Head of caudate nucleus (tissue), 42 donors: ENCODE measurements at regions not wholly inside any gene's neighbourhood (a gene's known extent, or its start where the extent isn't known, plus 50 kb on each side); places are given as distances from the start of the nearest gene placed in this dataset.
"Not testable (repeated sequence)": the region's sequence is repeated elsewhere in the genome, so short reads cannot be mapped to it uniquely, and the experiment has no call there.

Experiments
- DNase-seq, 42 donors: peaks; one replicate each; pipeline versions ENCODE4 v3.0.0 to v3.0.0-alpha.2; 2020 to 2021; ENCODE audit warnings: mixed read lengths in 7 of 42
- intact Hi-C: fragments of 100-400 bp; cut with DNase I; formaldehyde crosslinking; loops from one replicate; pipeline ENCODE4 v1.15.0; 2022

DNA sequence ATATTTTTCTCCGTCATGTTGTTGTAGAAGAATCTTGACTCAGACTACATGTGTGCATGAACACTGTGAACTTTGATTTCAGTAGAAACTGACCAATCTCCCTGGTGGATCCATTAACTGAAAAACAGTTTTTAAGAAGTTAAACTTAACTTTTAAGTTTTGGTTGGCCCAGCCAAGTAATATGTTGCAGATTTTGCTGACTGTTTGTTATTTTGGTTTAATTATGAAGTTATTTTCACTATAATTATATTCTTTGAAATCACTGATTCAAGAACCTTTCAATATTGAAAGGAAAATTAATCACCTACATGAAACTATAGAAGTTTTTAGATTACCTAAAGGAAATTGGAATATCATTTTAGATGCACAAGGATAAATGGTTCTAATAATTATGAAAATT is 373.6 kb upstream of the COX7C start:
- DNase-seq: no peak
- intact Hi-C loops: no loop called here

GRCh38 chr5:86257871-86258270 is 359.9 kb upstream of the COX7C start:
- no peak for DNase-seq

GRCh38 chr5:86284400-86285190 is 333.1 kb upstream of the COX7C start:
- intact Hi-C loops: not testable (repeated sequence)

More at GRCh38 chr5:86257871-86258270, 359.9 kb upstream of the COX7C start:
- intact Hi-C loops: no loop called here

GRCh38 chr5:86287437-86287836 is 330.3 kb upstream of the COX7C start:
- intact Hi-C loops, DNase-seq: not testable (repeated sequence)

More at GRCh38 chr5:86284400-86285190, 333.1 kb upstream of the COX7C start:
- DNase-seq: not testable (repeated sequence)

- intact Hi-C loops: not testable (repeated sequence)
Measured at GRCh38 chr5:86289786-86290185, 328.0 kb upstream of the COX7C start.

GRCh38 chr5:86292811-86293210 is 324.9 kb upstream of the COX7C start:
- DNase-seq, intact Hi-C loops: not testable (repeated sequence)

More at GRCh38 chr5:86289786-86290185, 328.0 kb upstream of the COX7C start:
- DNase-seq: not testable (repeated sequence)

DNA sequence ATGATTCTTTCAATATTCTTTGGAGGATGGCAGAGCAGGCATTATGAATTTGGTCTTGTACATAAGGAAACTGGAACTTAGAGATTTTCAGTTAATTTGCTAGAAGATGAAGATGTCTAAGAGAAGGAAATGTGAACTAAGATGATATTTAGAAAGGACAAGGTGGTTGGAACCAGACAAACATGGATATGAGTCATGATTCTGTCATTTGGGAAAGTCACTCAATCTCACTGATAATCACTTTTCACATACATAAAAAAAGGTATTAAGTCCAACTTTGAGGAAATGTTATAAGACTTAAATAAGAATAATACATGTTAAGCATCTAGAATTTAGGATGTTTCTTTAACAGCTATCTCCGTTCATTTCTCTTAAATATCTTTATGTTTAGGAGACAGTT is 315.1 kb upstream of the COX7C start:
- intact Hi-C loops, DNase-seq: not testable (repeated sequence)

DNA sequence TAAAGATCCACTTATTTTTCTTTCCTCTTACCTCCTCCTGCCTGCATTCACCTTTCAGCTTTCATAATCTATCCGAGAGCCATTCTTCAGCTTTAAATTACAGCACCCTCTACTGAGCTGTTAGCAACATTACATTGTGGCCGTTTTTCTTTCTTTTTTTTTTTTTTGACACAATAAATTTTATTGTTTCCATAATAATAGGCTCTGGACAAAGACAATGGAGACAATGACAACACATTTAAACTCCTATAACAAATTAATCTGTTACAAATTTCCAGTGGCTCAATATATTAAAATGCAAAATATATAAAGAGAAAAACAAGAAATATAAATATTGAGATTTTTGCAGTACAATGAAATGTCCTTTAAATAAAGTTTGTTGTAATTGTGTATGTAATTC is 312.7 kb upstream of the COX7C start:
- peak in 1 of 42 donors; percentile 3 for DNase-seq
- intact Hi-C loops: not testable (repeated sequence)

GRCh38 chr5:86314951-86315350 is 302.8 kb upstream of the COX7C start:
- intact Hi-C loops: no loop called here

GRCh38 chr5:86320266-86320665 is 297.5 kb upstream of the COX7C start:
- no peak for DNase-seq

More at GRCh38 chr5:86314951-86315350, 302.8 kb upstream of the COX7C start:
- no peak for DNase-seq

DNA sequence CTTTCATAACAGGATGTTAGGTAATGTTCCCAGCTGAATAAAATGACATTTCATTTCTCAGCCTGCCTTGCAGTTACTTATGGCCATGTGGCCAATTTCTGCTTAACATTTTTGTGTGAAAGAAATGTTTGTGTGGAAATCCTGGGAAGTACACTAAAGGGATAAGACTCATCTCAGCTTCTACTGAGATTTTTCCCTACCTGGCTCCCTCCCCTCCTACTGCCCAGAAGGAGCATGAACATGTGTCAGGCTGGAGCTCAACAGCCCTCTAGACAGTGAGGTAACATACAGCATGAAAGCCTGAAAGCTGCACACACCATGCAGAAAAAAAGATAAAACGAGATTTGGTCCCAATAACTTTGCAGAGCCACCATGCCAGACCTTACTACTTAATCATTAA is 288.4 kb upstream of the COX7C start:
- intact Hi-C loops: no loop called here
- DNase-seq: no peak

More at GRCh38 chr5:86320266-86320665, 297.5 kb upstream of the COX7C start:
- intact Hi-C loops: no loop called here

DNA sequence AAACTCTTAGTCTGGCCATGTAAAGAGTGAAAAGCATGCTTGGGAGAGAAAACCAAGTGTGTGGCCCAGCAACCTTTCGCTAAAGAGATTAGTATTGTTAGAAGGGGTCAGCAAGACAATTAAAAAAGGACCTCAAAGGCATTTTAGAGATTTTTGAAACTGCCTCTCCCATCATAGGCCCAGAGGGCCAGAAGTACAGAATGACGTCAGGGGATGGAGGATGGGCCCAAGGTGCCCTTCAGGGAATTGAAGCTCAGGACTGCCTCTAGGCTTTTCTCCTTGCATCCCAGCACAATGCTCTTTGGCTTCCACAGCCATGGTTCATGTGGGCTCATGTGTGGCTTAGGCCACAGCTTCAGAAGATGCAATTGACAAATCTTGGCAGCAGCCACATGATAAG is 287.0 kb upstream of the COX7C start:
- no peak for DNase-seq
- intact Hi-C loops: no loop called here

DNA sequence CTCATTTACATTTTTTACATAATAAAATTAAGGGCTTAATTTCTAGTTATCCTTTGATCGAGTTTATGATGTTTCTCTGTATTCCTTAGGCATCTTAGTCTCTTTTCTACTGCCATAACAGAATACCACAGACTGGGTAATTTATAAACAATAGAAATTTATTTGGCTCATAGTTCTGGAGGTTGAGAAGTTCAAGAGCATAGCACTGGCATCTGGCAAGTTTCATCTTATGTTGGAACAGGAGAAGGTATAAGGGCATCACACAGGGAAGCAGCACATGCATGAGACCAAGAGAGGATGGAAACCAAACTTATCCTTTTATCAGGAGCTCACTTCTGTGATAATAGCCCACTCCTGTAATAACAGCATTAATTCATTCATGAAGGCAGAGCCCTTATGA is 284.9 kb upstream of the COX7C start:
- no peak for DNase-seq
- intact Hi-C loops: no loop called here

DNA sequence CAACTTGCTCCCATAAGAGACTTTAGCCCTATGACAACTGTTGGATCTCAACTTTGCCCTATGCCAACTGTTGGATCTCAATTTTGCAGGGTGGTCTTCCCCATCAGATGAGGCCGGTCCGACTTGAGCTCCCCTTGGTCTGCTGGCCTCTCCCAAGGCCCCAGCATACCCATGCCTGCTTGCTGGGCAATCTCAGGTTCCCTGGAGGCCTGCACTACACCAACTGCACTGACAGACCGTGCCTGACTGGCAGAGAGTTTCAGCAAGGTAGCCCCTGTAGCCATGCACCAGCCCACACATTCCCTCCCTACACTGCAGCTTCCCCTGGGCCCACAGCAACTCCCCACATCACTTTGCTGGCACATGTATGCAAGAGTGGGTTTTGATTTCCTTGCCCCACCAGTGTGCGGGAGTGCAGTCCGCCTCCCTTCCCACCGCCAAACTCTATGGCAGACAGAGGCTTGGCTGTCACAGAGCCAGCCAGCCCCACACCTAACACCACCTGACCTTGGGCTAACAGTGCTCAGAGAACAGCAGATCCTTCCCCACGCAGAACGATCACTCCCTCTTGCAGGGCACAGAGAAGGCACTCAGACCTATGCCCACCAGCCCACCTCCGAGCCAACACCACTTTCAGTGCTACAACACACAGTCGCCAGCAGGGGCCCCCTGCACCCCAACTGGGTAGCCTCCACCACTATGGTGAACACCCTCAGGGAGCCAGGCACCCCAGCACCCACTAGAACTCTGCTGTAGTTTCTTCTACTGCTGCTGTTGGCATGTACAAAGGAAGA is 279.9 kb upstream of the COX7C start:
- DNase-seq: no peak
- intact Hi-C loops: no loop called here

- DNase-seq: no peak
Measured at GRCh38 chr5:86354664-86355063, 263.1 kb upstream of the COX7C start.

DNA sequence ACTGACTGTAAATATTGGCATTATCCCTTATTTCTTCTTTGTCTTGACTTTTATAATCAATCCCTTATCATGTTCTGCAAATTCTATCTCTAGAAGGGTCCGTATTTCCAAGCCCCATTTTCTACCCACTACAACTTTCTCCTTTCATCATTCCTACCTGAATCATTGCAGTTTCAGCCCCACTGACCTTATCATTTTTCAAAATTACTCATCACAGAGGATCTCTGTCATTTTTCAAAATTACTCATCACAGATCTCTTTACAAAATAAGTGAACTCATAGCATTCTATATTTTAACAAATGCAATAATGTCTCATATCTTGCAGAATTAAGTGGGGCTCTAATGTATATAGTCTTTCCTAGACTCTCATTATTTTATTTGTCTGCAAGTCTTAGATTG is 256.9 kb upstream of the COX7C start:
- intact Hi-C loops: no loop called here

More at GRCh38 chr5:86354664-86355063, 263.1 kb upstream of the COX7C start:
- intact Hi-C loops: no loop called here

DNA sequence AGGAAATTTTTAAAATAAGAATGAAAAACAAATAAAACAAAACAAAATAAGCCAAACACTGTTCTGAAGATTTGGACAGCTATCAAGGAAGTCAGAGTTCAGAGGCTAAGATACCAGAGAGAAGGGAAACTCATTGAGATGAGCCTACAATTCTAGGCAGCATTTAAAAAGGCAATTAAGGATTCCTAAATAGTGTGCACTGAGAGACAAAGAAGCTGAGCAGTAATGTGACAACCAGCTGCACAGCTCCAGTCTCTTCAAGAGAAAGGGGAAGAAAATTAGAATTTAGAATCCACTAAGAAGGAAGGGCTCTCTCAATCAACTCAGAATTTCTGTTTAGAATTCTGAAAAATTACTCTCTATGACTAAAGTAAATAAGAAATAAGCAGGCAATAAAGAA is 246.7 kb upstream of the COX7C start:
- intact Hi-C loops: no loop called here
- no peak for DNase-seq

More for the DNA sequence above, 256.9 kb upstream of the COX7C start:
- no peak for DNase-seq

- intact Hi-C loops: no loop called here
- no peak for DNase-seq
Measured at GRCh38 chr5:86374611-86375010, 243.1 kb upstream of the COX7C start.

GRCh38 chr5:86376214-86376613 is 241.5 kb upstream of the COX7C start:
- DNase-seq: no peak
- intact Hi-C loops: no loop called here

GRCh38 chr5:86403190-86403589 is 214.6 kb upstream of the COX7C start:
- intact Hi-C loops: no loop called here
- no peak for DNase-seq
